ENCODE measurements at regions not wholly inside any gene's neighbourhood (a gene's known extent, or its start where the extent isn't known, plus 50 kb on each side); places are given as distances from the start of the nearest gene placed in this dataset.
"Not testable (repeated sequence)": the region's sequence is repeated elsewhere in the genome, so short reads cannot be mapped to it uniquely, and the experiment has no call there.

GRCh38 chr2:31813016-31813415 is 197.8 kb downstream of the MEMO1 start:
- peak; percentile 3 for DNase-seq

- no peak for DNase-seq
These were observed 198.6 kb downstream of the MEMO1 start for GRCh38 chr2:31812051-31812798.

- no peak for DNase-seq
These were observed 199.3 kb downstream of the MEMO1 start for GRCh38 chr2:31811482-31811881.

GRCh38 chr2:31810200-31810917 is 200.4 kb downstream of the MEMO1 start:
- no peak for DNase-seq

GRCh38 chr2:31805688-31806087 is 205.1 kb downstream of the MEMO1 start:
- no peak for DNase-seq

GRCh38 chr2:31803481-31804153 is 207.2 kb downstream of the MEMO1 start:
- not testable (repeated sequence) for DNase-seq

GRCh38 chr2:31802711-31803110 is 208.1 kb downstream of the MEMO1 start:
- DNase-seq, result no peak

GRCh38 chr2:31799282-31799681 is 211.5 kb downstream of the MEMO1 start:
- not testable (repeated sequence) for DNase-seq

- DNase-seq, result no peak
These were observed 207.5 kb upstream of the SRD5A2 start for GRCh38 chr2:31788273-31788672.

GRCh38 chr2:31785876-31786275 is 205.1 kb upstream of the SRD5A2 start:
- no peak for DNase-seq

GRCh38 chr2:31784868-31785267 is 204.1 kb upstream of the SRD5A2 start:
- DNase-seq, result no peak

GRCh38 chr2:31783446-31784091 is 202.8 kb upstream of the SRD5A2 start:
- DNase-seq, result not testable (repeated sequence)

GRCh38 chr2:31778153-31778552 is 197.4 kb upstream of the SRD5A2 start:
- DNase-seq, result no peak

- no peak for DNase-seq
These were observed 190.0 kb upstream of the SRD5A2 start for GRCh38 chr2:31770741-31771140.

- no peak for DNase-seq
These were observed 184.6 kb upstream of the SRD5A2 start for GRCh38 chr2:31765078-31765945.

- DNase-seq, result no peak
These were observed 183.4 kb upstream of the SRD5A2 start for GRCh38 chr2:31764169-31764568.

GRCh38 chr2:31762085-31762484 is 181.3 kb upstream of the SRD5A2 start:
- DNase-seq, result no peak

- not testable (repeated sequence) for DNase-seq
These were observed 176.6 kb upstream of the SRD5A2 start for GRCh38 chr2:31757351-31757750.

- DNase-seq, result not testable (repeated sequence)
These were observed 168.0 kb upstream of the SRD5A2 start for GRCh38 chr2:31748746-31749145.

GRCh38 chr2:31748041-31748440 is 167.3 kb upstream of the SRD5A2 start:
- DNase-seq, result no peak

- no peak for DNase-seq
These were observed 158.4 kb upstream of the SRD5A2 start for GRCh38 chr2:31739161-31739560.
